DND-41 (cell line): ENCODE measurements at regions not wholly inside any gene's neighbourhood (a gene's known extent, or its start where the extent isn't known, plus 50 kb on each side); places are given as distances from the start of the nearest gene placed in this dataset.

ENCODE experiments used
- ATAC-seq: fragments of 200-7000 bp; cut with Tn5 transposase; 3 replicates; pipeline ENCODE4 v1.9.1; 2021; ENCODE audit warnings: low read depth; ENCODE audit not compliant: insufficient read depth
- DNase-seq: peaks from one replicate; pipeline ENCODE4 v3.0.0-alpha.2; 2020
- H2AFZ ChIP-seq: 2 replicates; pipeline ENCODE4 v1.6.0; 2012; ENCODE audit warnings: low read depth, low read length
- H3K27ac ChIP-seq: 2 replicates; pipeline ENCODE4 v1.5.1; 2012; ENCODE audit warnings: low read length, inconsistent platforms
- H3K27me3 ChIP-seq: fragments of 200-600 bp; sonication (generic); 2 replicates; pipeline ENCODE4 v1.6.0; 2012; ENCODE audit warnings: low read length, mild to moderate bottlenecking, inconsistent platforms; ENCODE audit not compliant: insufficient read depth, poor library complexity
- H3K36me3 ChIP-seq: 2 replicates; pipeline ENCODE4 v1.5.1; 2012; ENCODE audit warnings: low read length, inconsistent platforms; ENCODE audit not compliant: insufficient read depth
- H3K4me1 ChIP-seq: 2 replicates; pipeline ENCODE4 v1.5.1; 2012; ENCODE audit warnings: mild to moderate bottlenecking, low read length; ENCODE audit not compliant: insufficient read depth
- H3K4me2 ChIP-seq: 2 replicates; pipeline ENCODE4 v1.6.0; 2012; ENCODE audit warnings: mild to moderate bottlenecking, moderate library complexity, low read length, inconsistent platforms; ENCODE audit not compliant: insufficient read depth
- H3K4me3 ChIP-seq, 2 experiments: fragments of 200-600 bp in 1 of 2; shearing (Covaris generic) in 1 of 2; 2 replicates each; pipeline ENCODE4 v1.5.1; 2012 to 2016; ENCODE audit warnings: inconsistent platforms in 2 of 2, low read length in 2 of 2, mild to moderate bottlenecking in 2 of 2, low read depth in 1 of 2, moderate library complexity in 1 of 2
- H3K79me2 ChIP-seq: 2 replicates; pipeline ENCODE4 v1.6.0; 2012; ENCODE audit warnings: low read length, inconsistent platforms; ENCODE audit not compliant: insufficient read depth
- H3K9ac ChIP-seq: 2 replicates; pipeline ENCODE4 v1.6.0; 2012; ENCODE audit warnings: low read depth, mild to moderate bottlenecking, inconsistent platforms, low read length, moderate library complexity
- H3K9me3 ChIP-seq: 2 replicates; pipeline ENCODE4 v1.5.1; 2012; ENCODE audit warnings: low read length, moderate library complexity, mild to moderate bottlenecking, inconsistent platforms; ENCODE audit not compliant: insufficient read depth, severe bottlenecking
- H4K20me1 ChIP-seq: 2 replicates; pipeline ENCODE4 v1.6.0; 2012; ENCODE audit warnings: low read length; ENCODE audit not compliant: insufficient read depth
- CTCF ChIP-seq: IDR thresholded peaks from 2 replicates; pipeline ENCODE4 v1.5.1; 2012; ENCODE audit warnings: borderline replicate concordance, low read length, moderate library complexity, mild to moderate bottlenecking; ENCODE audit not compliant: poor library complexity, severe bottlenecking; ENCODE audit errors: extremely low read depth
- EZH2 ChIP-seq: IDR thresholded peaks from 3 replicates; pipeline ENCODE4 v1.6.1; 2012; ENCODE audit warnings: borderline replicate concordance, low read depth, mild to moderate bottlenecking, moderate library complexity, low read length, inconsistent platforms; ENCODE audit not compliant: severe bottlenecking

- H3K4me1 ChIP-seq = no peaks in the 10 kb centered on the region
- no peaks in the 10 kb centered on the region for H4K20me1 ChIP-seq
- H3K27ac ChIP-seq = no peak overlapping the region
- no peaks in the 10 kb centered on the region for H3K9me3 ChIP-seq
- H3K4me3 ChIP-seq = no peak overlapping the region
- ATAC-seq (no peak), DNase-seq (no peak)
- H3K36me3 ChIP-seq = no peaks in the 10 kb centered on the region
- no peaks in the 10 kb centered on the region for H3K79me2 ChIP-seq
- H2AFZ ChIP-seq = no peak overlapping the region
- no peak overlapping the region for H3K4me2 ChIP-seq
- TF ChIP-seq CTCF (no peak), EZH2 (no peak)
- no peaks in the 10 kb centered on the region for H3K27me3 ChIP-seq
- H3K9ac ChIP-seq = no peak overlapping the region
Observed at GRCh38 chrX:150217609-150218008, 145.5 kb upstream of the MAMLD1 start.

GRCh38 chrX:150219374-150220185 lies 143.5 kb upstream of the MAMLD1 start:
- DNase-seq (no peak), ATAC-seq (no peak)
- TF ChIP-seq CTCF (no peak), EZH2 (no peak)
- H4K20me1 ChIP-seq = no peaks in the 10 kb centered on the region
- H3K27me3 ChIP-seq = no peaks in the 10 kb centered on the region
- H3K79me2 ChIP-seq = no peaks in the 10 kb centered on the region
- no peak overlapping the region for H3K4me3 ChIP-seq
- no peak overlapping the region for H3K27ac ChIP-seq
- no peak overlapping the region for H2AFZ ChIP-seq
- H3K4me2 ChIP-seq = no peak overlapping the region
- no peaks in the 10 kb centered on the region for H3K9me3 ChIP-seq
- H3K9ac ChIP-seq = no peak overlapping the region
- H3K4me1 ChIP-seq = no peaks in the 10 kb centered on the region
- no peaks in the 10 kb centered on the region for H3K36me3 ChIP-seq

GRCh38 chrX:150223176-150224015 lies 139.7 kb upstream of the MAMLD1 start:
- Histone ChIP-seq H3K4me1 (0 out of 2 replicates have a peak, but pooled peaks cover 3% of the 10 kb centered on the region), H3K27ac (no peak overlapping the region), H3K9ac (no peak overlapping the region), H3K4me2 (no peak overlapping the region), H3K79me2 (no peaks in the 10 kb centered on the region), H3K36me3 (no peaks in the 10 kb centered on the region), H3K27me3 (no peaks in the 10 kb centered on the region), H3K9me3 (no peaks in the 10 kb centered on the region), H3K4me3 (no peak overlapping the region), H2AFZ (no peak overlapping the region), H4K20me1 (no peaks in the 10 kb centered on the region)
- TF ChIP-seq CTCF (no peak), EZH2 (no peak)
- no peak for DNase-seq
- ATAC-seq = no peak
